ENCODE measurements at regions not wholly inside any gene's neighbourhood (a gene's known extent, or its start where the extent isn't known, plus 50 kb on each side); places are given as distances from the start of the nearest gene placed in this dataset.
"Not testable (repeated sequence)": the region's sequence is repeated elsewhere in the genome, so short reads cannot be mapped to it uniquely, and the experiment has no call there.

DNA sequence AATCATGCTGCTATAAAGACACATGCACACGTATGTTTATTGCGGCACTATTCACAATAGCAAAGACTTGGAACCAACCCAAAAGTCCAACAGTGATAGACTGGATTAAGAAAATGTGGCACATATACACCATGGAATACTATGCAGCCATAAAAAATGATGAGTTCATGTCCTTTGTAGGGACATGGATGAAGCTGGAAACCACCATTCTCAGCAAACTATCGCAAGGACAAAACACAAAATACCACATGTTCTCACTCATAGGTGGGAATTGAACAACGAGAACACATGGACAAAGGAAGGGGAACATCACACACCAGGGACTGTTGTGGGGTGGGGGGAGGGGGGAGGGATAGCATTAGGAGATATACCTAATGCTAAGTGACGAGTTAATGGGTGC lies 61.8 kb upstream of the MAP3K1 start:
- not testable (repeated sequence) for TF ChIP-seq CTCF (optimal IDR thresholded peaks at IDR 0.05 in 1 of 3, IDR thresholded peaks at IDR 0.05 in 1 of 3, conservative IDR thresholded peaks at IDR 0.05 in 1 of 3; ENCODE audit: extremely low read depth in 1 of 3, insufficient read depth in 2 of 3, low read length in 3 of 3); EZH2 (IDR thresholded peaks at IDR 0.05; ENCODE audit: low read length)
